AML-193 (cell line): ENCODE measurements at regions not wholly inside any gene's neighbourhood (a gene's known extent, or its start where the extent isn't known, plus 50 kb on each side); places are given as distances from the start of the nearest gene placed in this dataset.
"Not testable (repeated sequence)": the region's sequence is repeated elsewhere in the genome, so short reads cannot be mapped to it uniquely, and the experiment has no call there.

ENCODE experiments used
- DNase-seq, 2 experiments: peaks; one replicate each; lab custom pipeline; 2025; lab: John Stamatoyannopoulos, UW

- DNase-seq = no peak
These were observed 84.1 kb upstream of the MED13L start for GRCh38 chr12:116361414-116362223.

GRCh38 chr12:116365114-116365513, 87.6 kb upstream of the MED13L start:
- DNase-seq = no peak

DNA sequence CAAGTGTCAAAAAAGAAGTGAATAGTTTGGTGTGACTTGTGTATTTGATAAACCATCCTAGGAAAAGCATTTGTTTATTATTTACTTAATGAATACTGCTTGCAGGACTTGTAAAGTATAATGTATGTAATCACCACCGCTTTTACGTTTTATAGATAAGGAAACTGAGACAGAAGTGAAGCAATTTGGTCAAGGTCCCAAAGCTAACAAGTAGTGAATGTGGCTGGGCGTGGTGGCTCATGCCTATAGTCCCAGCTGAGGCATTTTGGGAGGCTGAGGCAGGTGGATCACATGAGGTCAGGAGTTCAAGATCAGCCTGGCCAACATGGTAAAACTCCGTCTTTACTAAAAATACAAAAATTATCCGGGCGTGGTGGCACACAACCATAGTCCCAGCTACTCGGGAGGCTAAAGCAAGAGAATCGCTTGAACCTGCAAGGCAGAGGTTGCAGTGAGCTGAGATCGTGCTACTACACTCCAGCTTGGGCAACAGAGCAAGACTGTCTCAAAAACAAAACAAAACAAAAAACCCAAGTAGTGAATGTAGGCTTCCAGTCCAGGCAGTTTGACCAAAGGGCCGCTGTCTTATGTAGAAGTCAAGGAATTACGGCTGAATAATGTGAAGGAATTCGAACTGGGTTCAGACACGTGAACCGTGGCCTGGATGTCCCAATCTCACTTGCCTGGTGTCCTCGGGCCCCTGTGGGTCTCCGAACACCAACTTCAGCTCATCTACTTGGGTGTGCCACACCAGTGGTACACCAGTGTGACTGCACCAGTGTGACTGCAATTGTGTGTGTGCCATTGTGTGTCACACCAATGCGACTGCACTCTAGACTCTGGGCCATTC, 88.3 kb upstream of the MED13L start:
- no peak for DNase-seq

GRCh38 chr12:116366456-116366776, 88.9 kb upstream of the MED13L start:
- DNase-seq = no peak

DNA sequence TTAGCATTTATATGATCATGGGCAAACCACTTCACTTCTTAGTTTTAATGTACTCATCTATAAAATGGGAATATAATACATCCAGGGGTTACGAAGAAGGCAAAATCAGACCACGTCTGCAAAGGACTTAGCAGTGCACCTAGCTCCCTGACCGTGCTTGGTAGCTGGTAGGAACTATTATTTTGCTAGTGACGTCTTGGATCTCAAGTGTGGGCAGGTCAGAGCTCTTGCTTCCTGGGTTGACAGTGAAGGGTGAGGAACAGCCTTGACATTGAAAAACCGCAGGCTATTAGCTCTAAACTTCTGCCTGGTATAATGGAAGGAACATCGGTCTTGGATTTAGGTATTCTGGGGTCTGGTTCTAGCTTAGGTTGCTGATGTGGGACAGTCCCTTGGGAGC, 89.3 kb upstream of the MED13L start:
- no peak for DNase-seq

- DNase-seq = no peak
These were observed 91.0 kb upstream of the MED13L start for GRCh38 chr12:116368196-116369194.

DNA sequence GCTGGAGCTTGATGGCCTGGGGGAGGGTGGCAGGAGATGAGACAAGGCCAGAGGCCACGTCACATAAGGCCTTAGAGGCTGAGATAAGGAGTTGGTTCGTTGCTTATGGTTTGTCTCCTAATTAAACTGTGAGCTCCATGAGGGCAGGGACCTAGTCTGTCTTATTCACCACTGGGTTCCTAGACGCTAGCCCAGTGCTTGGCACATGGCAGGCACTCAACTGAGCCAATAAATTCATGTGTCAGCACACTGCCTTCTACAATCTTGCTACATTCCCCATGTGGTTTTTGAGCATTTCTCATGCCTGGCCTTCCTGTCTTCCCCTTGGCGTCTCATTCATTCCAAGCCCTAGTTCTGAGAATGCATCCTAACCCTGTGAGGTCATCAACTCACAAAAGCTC, 92.5 kb upstream of the MED13L start:
- DNase-seq = no peak

GRCh38 chr12:116370886-116371580, 93.5 kb upstream of the MED13L start:
- no peak for DNase-seq

DNA sequence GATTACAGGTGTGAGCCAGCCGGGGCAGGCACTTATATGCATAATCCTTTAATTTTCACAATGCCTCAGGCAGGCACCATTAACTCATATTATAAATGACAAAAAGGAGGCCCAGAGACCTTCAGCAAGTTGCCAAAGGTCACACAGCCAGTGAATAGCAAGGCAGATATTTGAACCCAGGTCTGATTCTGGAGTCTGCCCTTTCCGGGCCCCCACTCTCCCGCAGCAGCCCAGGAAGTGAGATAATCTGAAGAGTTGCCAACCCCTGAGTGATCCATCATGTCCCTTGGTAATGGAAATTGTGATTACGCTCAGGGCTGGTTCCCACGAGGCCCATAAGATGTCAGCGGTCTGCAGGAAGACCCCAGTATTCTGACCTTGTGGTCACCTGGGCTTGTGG, 95.3 kb upstream of the MED13L start:
- no peak for DNase-seq

DNA sequence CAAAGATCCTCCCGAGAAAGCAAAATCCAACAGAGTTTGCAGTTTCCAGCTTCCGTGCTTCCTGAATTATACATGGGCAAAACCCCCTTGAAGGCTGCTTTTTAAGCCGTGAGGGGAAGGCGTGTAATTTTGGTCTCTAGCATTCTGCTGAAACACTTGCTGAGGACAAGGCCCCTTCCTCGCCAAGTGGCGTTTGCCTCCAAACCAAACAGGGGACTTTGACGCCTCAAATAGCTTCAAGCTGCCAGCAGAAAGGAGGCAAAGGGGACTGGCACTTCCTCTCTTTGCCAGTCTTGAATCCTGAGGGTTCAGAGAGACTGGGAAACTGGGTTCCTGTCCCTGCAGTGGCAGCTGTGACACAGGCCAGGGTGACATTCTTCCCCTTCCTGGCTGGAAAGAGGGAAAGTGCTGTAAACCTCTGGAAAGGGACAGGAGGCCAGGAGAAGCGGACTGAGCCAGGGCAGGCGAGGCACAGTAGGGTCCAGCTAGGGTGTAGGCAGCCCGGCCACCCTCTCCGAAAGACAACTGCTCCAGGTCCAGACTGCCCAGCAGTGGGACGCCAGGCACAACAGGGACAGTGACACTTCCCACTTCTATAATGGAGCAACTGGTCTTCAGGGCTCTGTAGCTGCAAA, 96.2 kb upstream of the MED13L start:
- DNase-seq = no peak

DNA sequence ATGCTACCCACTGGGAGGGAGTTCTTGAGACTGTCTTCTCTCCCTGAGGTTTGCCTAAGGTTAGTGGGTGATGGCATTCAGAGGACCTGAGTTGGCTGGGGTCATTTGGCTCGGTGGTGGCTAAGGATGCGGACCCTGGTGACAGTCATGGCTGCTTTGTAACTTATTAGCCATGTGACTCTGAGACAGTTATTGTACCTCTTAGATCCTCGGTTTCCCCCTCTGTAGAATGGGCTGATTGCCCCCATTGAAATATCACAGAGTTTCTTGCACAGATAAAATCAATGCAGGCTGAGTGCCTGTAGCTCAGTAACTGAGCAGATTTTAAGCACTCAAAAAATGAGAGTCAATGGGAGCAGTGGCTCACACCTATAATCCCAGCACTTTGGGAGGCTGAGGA, 96.7 kb upstream of the MED13L start:
- no peak for DNase-seq

- no peak for DNase-seq
These were observed 97.9 kb upstream of the MED13L start for GRCh38 chr12:116375278-116375842.

DNA sequence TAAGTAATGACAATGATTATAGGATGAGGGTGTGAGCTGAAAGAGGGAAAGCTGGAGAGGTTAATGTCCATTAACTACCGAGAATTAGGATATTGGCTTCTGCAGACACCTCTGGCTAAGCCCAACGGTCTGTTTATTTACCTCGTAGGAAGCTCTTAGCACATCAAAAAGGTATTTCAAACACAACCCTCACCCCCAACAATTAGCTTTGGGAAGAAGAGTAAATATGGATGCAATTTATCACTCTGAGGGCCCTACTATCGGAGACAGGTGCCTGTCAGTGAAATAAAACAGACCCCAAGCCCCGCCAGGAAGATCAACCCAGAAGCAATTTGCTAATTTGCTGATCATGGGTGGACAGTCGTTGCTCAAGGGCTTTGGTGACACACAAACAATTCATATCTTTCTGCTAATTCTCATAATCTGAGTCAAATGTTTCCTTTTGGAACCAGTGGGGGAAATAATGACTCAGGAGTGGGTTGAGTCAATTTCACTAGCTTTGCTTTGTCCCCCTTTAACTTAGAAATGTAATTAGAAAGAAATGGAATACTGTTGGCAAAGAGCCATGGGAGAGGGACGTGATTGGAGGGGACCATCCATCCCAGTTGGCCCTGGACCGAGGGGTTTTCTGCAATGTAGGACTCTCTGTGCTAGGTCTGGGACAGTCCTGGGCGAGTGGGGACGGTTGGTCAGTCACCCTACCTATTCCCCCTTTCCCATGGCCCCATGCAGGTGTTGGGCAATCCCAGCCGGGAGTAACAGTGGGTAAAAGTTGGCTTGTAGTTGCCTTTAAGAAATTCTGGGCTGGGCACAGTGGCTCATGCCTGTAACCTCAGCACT, 99.1 kb upstream of the MED13L start:
- DNase-seq = no peak

- not testable (repeated sequence) for DNase-seq
These were observed 99.7 kb upstream of the MED13L start for GRCh38 chr12:116377194-116377571.

- DNase-seq = no peak
These were observed 100.5 kb upstream of the MED13L start for GRCh38 chr12:116378002-116378401.

- DNase-seq = no peak
These were observed 102.6 kb upstream of the MED13L start for GRCh38 chr12:116380108-116380507.

DNA sequence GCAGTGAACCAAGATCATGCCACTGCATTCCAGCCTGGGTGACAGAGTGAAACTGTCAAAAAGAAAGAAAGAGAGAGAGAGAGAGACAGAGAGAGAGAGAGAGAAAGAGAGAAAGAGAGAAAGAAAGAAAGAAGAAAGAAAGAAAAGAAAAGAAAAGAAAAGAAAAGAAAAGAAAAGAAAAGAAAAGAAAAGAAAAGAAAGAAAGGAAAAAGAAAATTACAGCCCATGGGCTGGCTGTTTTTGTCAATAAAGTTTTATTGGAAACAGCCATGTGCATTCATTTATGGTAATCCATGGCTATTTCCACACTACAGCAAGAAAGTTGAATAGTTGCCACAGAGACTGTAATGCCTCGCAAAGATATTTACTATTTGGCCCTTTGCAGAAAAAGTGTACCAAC, 103.2 kb upstream of the MED13L start:
- DNase-seq = not testable (repeated sequence)

DNA sequence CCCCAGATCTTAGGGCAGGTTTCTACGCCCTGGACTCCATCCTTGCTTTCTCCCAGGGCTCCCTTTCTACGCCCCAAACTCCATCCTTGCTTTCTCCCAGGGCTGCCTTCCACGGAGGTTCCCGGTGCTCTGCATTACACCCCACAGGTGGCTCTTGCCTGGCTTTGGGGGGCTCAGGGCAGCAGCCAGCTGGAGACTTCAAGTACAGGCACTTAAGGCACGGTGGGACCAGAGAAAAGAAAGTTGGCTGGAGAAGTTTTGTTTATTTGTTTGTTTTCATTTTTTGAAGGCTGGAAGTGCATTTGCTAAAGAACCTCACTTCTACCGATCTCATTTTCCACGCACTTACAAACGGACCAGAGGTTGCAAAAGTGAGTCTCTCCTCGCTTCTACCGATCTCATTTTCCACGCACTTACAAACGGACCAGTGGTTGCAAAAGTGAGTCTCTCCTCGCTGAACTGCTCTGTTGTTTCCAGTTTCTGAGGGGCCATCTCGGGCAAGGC, 103.8 kb upstream of the MED13L start:
- DNase-seq = no peak
